HG03108 (cell line): ENCODE measurements at regions not wholly inside any gene's neighbourhood (a gene's known extent, or its start where the extent isn't known, plus 50 kb on each side); places are given as distances from the start of the nearest gene placed in this dataset.

Experiments used
- ATAC-seq: cut with Tn5 transposase; IDR thresholded peaks from one replicate; pipeline ENCODE4 v1.9.1; 2021; ENCODE audit warnings: moderate library complexity; ENCODE audit not compliant: unreplicated experiment

DNA sequence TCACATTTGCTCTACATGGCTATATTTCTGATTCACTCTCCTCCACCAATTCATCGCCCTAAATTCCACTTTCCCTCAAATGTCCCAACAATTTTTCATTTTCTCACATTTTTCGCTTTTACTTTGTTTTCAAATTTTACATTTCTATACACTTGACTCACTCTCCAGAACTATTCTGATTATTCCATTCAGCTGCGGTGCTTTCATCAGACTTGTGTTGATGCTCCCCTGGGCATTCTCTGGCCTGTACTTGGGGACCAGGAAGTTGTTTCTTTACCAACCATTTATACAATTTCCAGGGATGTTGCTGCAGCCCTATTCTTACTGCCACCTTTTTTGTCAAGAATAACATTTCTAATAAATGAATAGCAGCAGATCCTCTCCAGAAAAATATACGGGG lies 444.8 kb downstream of the MAFB start:
- no peak for ATAC-seq

DNA sequence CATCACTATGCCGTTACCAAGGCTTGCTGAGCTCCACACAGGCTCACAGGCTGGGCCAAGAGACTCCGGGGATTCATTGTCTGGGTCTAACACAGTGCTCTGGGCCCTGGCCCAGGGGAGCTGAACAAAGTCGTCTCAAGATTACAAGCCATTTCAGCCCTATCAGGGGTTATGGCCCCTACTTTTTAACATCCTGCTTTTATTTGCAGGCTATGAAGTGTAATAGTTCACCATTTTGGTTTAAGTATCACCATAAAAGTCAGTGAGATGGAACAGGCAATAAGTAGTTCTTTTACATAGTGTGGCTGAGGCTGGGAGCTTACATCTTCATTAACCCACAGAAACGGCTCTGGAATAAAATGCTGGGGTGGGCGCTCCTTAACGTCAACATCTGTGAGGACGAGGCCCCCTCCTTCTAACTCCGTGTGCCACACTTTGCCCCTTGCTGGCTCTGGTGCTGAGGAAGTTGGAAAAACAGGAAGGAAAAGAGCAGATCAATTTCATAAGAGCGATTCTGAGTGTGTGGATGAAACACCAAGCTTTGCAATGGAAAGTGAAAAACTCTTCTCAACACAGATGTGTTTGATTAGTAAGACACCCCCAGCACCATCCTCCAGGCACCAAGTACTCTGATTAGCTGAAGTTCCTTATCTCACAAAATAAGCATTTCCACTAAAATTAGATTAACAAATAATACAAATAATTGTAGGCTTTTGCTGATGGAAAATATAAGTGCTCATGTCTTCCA lies 447.3 kb downstream of the MAFB start:
- no peak for ATAC-seq

DNA sequence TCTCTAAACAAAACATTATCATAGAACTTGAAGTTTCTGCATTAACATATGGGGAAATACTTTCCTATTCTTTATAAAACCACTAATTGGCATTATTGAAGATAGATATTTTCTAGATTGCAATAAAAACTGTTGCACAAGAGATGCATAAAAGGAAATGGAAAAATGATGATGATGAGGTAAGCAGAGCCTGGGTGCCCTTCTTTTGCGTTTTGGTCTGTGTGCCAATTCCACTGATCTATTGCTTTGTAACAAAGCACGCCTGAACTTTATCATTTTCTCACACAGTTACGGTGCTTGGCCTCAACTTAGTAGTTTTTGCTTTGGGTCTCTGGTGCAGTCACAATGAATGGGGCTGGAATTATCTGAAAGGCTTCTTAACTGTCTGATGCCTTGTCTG lies 450.5 kb downstream of the MAFB start:
- ATAC-seq, result no peak

DNA sequence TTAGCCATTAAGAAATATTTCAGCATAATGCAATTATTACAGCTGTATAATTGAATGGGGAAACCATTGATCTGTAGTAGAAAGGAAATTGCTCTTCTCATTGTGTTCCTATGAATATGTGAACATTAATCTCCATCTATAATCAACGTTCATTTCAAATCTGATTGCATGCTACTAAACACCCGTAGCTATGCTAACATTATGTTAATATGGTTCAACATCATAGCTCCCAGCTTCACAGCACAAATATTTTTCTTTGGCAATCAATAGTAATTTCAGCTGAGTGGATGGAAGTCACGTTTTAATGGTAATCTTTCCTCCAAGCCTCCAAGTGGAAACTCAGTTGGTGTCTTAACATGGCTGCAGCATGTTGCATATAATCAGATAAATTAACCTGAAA lies 454.4 kb downstream of the MAFB start:
- no peak for ATAC-seq

DNA sequence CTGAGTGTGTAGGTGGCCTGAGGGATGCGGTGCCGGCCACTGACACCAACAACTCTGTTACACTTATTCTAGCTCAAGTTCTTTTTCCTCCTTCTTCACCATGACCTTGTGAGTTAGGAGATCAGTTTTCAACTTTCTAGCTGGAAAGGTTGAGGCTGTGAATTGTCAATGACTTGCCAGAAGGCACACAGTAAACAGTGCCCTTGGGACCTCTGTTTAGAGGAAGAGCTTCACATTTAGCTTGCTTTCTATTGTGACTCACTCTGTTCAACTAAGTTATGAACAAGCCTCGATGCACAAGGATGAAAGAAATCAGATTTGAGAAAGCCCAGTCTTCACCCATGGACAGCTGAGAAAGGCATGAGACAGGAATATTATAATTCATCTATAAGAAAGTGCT lies 455.6 kb downstream of the MAFB start:
- ATAC-seq, result no peak

GRCh38 chr20:40232756-40233155 lies 456.3 kb downstream of the MAFB start:
- ATAC-seq, result no peak

DNA sequence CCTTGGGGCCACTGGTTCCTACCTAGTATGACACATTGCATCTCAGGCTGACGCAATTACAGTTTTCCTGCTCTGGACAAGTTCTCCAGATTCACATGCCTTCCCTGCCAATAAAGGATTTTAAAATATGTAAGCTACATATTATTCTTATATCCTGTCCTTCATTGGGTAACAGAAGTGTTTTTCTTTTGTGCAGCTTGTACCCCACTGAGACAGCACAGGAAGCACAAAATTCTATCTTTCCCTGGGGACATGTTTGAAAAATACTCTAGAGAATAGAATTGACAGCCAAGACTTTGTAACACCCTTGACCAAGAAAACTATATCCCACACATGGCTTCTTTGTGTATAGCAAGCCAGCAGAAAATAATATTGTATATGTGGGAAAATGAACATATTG lies 456.8 kb downstream of the MAFB start:
- no peak for ATAC-seq

DNA sequence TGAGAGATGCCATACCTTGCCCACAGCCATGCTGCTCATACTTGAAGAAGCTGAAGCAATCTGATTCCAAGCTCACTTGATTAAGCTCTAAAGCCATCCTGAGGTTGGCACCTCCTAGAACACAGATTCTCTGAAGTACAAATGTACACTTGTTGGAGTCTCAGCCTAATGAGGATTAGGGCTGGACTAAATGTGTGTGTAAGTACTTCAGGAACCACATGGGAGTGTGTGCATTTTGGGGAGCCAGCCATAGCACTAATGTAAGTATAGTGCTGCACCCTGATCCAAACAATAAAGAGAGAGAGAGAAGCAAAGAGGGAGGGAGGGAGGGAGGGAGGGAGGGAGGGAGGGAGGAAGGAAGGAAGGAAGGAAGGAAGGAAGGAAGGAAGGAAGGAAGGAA lies 458.6 kb downstream of the MAFB start:
- no peak for ATAC-seq

DNA sequence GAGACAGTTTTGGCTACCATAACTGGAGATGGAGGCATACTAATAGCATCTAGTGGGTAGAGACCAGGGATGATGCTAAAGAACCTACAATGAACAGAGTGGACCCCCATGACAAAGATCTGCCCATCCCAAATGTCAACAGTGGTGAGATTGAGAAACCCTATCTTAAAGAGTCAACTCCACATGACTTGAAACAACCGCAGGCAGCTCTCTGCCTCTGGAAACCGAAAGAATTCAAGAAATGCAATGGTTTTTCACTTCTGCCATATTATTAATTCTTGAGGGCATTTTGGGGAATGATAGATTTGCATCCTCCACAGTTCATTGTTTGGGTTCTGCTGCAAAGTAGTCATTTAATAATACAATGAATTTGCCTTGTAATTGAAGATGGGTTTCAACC lies 463.4 kb downstream of the MAFB start:
- ATAC-seq, result no peak

DNA sequence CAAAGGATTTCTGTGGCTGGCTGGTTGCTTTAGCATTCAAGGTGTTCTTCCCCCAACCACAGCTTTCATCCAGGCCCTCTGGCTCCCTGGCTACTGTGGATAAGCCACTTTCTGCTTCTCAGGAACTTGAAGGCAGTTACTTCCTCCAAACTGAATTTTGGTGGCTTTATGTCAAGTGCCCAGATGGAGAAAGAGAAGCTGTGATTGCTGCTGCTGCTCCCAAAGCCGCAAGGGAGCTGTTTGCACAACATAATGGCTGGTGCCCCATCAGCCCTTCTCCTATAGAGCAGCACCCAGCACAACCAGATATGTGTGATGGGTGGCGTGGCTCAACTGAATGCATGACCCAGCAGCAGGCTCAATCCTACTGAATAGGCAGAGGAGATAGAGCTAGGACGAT lies 465.2 kb downstream of the MAFB start:
- ATAC-seq, result no peak

DNA sequence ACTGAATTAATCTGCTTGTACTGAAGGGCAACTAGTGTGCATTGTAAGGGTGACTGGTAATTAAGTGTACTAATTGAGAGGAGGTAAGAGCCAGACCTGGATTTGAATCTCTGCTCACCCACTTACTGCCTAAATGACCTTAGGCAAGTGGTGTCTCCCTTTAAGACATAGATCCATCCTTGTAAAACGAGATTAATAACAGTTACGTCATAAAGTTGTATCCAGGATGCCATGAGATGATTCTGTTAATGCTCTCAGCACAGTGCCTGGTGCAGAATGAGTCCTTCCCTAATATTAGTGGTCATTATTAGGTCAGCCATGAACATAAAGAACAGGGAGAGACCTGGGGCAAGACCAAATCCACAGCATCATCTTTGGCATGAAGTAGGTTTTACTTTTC lies 470.1 kb downstream of the MAFB start:
- ATAC-seq, result no peak

DNA sequence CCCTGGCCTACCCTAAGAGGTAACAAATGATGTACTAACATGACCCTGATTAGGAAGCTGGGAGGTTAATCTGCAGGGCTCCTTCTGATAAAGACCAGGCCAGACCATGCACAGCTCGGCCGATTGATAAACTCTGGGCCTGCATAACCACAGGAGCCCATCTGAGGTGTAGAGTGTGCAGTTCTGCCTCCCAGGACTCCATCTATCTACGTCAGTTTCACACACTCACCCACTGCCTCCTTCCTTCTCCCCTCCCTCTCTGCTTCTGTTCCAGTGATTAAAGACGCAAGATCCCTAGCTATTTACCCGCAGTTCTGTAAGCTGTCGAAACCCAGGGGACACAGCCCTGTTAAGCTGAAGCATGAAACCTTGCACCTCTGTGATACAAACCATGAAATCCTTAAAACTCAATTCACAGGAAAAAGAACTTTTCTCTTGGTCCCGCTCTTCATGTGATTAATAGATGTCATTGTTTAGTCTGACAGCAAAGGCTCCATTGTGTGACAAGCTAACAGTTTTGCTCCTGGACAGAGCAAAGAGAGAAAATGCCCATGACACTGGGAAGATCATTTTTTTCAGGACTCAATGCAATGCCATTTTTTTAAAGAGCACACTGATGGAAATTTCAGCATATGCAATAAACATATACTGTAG lies 470.6 kb downstream of the MAFB start:
- no peak for ATAC-seq

DNA sequence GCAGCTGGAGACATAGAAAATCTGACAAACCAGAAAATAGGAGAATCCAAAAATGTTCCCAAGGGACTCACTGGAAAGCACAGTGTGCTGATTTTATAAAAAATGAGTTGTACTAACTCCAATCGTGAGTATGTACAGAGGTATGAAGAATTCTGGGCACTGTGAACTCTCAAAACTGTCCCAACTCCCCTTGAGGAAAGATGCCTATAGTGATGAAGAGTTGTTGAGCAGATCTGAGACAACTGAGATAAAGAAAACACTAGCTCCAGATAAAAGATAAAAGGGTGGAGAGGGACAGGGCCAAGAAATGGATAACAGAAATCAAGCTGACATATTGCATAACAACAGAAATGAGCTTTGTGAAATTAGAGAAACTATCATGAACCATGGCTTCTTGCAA lies 481.4 kb downstream of the MAFB start:
- ATAC-seq, result no peak

- no peak for ATAC-seq
These were observed 483.1 kb downstream of the MAFB start for GRCh38 chr20:40205971-40206370.

GRCh38 chr20:40203032-40203431 lies 486.0 kb downstream of the MAFB start:
- ATAC-seq, result no peak

- no peak for ATAC-seq
These were observed 491.3 kb downstream of the MAFB start for GRCh38 chr20:40197691-40198090.

DNA sequence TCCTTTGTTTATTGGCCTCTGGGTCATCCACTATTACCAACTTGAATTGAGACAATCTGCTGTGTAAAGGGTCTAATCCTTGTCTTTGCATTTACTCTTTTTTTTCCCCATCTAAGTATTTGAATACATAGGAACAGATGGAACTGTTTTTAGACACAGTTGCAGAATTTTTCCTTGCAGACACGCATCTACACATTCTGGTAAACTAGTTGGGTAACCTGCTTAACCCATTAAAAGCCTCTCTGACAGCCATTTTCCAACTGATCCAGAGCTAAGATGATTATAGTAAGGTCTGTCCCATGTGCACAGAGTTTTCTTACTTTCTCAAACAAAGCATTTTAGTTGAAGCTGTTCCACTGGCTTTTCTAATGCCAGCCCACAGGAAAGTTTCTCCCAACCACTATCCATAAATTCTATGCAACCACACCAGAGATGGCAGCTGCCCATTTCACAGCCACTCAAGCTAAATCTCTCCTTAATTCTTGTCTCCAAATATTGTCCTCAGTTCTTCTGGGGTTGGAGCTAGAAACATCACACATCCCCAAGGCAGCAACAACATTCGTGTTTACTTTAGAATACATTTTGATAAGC lies 492.1 kb downstream of the MAFB start:
- no peak for ATAC-seq

DNA sequence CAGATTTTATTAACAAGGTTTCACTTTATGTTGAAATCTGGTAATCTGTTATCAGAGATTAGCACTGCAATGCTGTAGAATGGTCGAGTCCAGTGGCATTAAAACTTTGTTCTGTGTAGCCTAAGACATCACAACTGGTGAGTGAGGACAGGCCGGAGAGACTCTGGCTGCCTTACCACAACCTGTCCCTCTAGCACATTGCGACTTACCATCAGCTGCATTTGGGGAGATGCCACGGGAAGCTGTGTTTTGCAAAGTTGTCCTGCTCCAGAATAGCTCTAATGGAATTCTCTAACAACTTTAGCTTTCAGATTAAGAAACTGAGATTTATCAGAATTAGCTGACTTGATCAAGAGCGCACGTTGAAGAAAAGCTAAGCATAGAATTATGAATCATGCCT lies 493.3 kb downstream of the MAFB start:
- ATAC-seq, result no peak

GRCh38 chr20:40192529-40192928 lies 496.5 kb downstream of the MAFB start:
- ATAC-seq, result no peak

GRCh38 chr20:40192081-40192480 lies 497.0 kb downstream of the MAFB start:
- ATAC-seq, result no peak

DNA sequence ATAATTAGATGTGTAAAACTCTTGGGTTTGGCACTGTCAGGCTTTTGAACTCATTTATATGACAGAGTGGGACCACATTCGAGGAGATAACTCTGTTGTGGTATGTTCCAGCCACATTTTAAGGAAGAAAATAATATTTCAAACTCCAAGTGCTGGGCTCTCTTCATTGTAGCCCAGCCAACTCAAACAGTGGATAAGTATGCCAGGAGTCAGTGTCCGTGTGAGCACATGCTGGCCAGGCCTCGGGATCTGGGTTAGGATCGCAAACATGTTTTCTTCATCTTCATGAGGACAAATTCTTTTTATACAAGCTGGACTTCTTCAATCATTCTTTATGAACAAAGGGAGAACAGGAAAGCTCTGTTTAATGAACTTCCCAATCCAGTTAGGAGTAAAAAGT lies 497.5 kb downstream of the MAFB start:
- no peak for ATAC-seq

- ATAC-seq, result no peak
These were observed 499.4 kb downstream of the MAFB start for GRCh38 chr20:40189621-40190020.
